H9 (cell line): ENCODE measurements at regions not wholly inside any gene's neighbourhood (a gene's known extent, or its start where the extent isn't known, plus 50 kb on each side); places are given as distances from the start of the nearest gene placed in this dataset.

Source experiments
- DNase-seq: peaks from one replicate; pipeline ENCODE4 v3.0.0-alpha.2; 2017
- H2AFZ ChIP-seq: one replicate; pipeline ENCODE4 v1.6.1; 2013; ENCODE audit warnings: mild to moderate bottlenecking, low read length, control low read depth, moderate library complexity
- H2AK5ac ChIP-seq: 2 replicates; pipeline ENCODE4 v1.6.1; 2013; ENCODE audit warnings: low read length, control low read depth, mixed read lengths; ENCODE audit not compliant: insufficient read length
- H2BK120ac ChIP-seq: one replicate; pipeline ENCODE4 v1.6.1; 2013; ENCODE audit warnings: low read depth, mild to moderate bottlenecking, low read length, control low read depth, inconsistent platforms; ENCODE audit not compliant: poor library complexity, severe bottlenecking
- H2BK12ac ChIP-seq: 2 replicates; pipeline ENCODE4 v1.6.1; 2013; ENCODE audit warnings: low read length, control low read depth, mixed read lengths, low read depth; ENCODE audit not compliant: insufficient read length
- H2BK15ac ChIP-seq: 2 replicates; pipeline ENCODE4 v1.6.1; 2013; ENCODE audit warnings: low read depth, low read length, control low read depth
- H2BK20ac ChIP-seq: one replicate; pipeline ENCODE4 v1.6.1; 2013; ENCODE audit warnings: low read depth, mild to moderate bottlenecking, low read length, control low read depth, inconsistent platforms; ENCODE audit not compliant: poor library complexity, severe bottlenecking
- H2BK5ac ChIP-seq: 2 replicates; pipeline ENCODE4 v1.6.1; 2013; ENCODE audit warnings: low read length, control low read depth, mixed read lengths; ENCODE audit not compliant: insufficient read length
- H3K14ac ChIP-seq: 2 replicates; pipeline ENCODE4 v1.6.1; 2013; ENCODE audit warnings: low read length, control low read depth; ENCODE audit not compliant: insufficient read depth
- H3K18ac ChIP-seq: 2 replicates; pipeline ENCODE4 v1.6.1; 2013; ENCODE audit warnings: low read depth, mild to moderate bottlenecking, mixed read lengths, low read length, control low read depth; ENCODE audit not compliant: insufficient read length
- H3K23ac ChIP-seq: 2 replicates; pipeline ENCODE4 v1.6.1; 2013; ENCODE audit warnings: low read length, control low read depth, mixed read lengths, low read depth; ENCODE audit not compliant: insufficient read length
- H3K23me2 ChIP-seq: 2 replicates; pipeline ENCODE4 v1.6.1; 2013; ENCODE audit warnings: low read depth, mild to moderate bottlenecking, mixed read lengths, low read length, control low read depth; ENCODE audit not compliant: insufficient read length, poor library complexity, severe bottlenecking
- H3K27ac ChIP-seq: 2 replicates; pipeline ENCODE4 v1.5.1; 2013; ENCODE audit warnings: low read length, control low read depth, mixed read lengths, low read depth; ENCODE audit not compliant: insufficient read length
- H3K27me3 ChIP-seq: 2 replicates; pipeline ENCODE4 v1.6.1; 2013; ENCODE audit warnings: low read length, control low read depth, inconsistent platforms; ENCODE audit not compliant: insufficient read depth
- H3K4ac ChIP-seq: 2 replicates; pipeline ENCODE4 v1.6.1; 2013; ENCODE audit warnings: low read depth, mild to moderate bottlenecking, control low read depth, inconsistent platforms, low read length, moderate library complexity
- H3K4me1 ChIP-seq: 2 replicates; pipeline ENCODE4 v1.6.1; 2013; ENCODE audit warnings: low read length, control low read depth, inconsistent platforms; ENCODE audit not compliant: insufficient read depth
- H3K4me2 ChIP-seq: 2 replicates; pipeline ENCODE4 v1.6.1; 2013; ENCODE audit warnings: low read length, control low read depth, mixed read lengths; ENCODE audit not compliant: insufficient read length, insufficient read depth
- H3K56ac ChIP-seq: 2 replicates; pipeline ENCODE4 v1.6.1; 2013; ENCODE audit warnings: low read depth, mild to moderate bottlenecking, mixed read lengths, low read length, control low read depth; ENCODE audit not compliant: insufficient read length
- H3K79me1 ChIP-seq: 2 replicates; pipeline ENCODE4 v1.6.1; 2013; ENCODE audit warnings: low read depth, mild to moderate bottlenecking, moderate library complexity, low read length, control low read depth, inconsistent platforms; ENCODE audit not compliant: insufficient read depth, poor library complexity, severe bottlenecking
- H3K79me2 ChIP-seq: 2 replicates; pipeline ENCODE4 v1.6.1; 2013; ENCODE audit warnings: low read length, control low read depth, inconsistent platforms; ENCODE audit not compliant: insufficient read depth
- H3K9ac ChIP-seq: 2 replicates; pipeline ENCODE4 v1.6.1; 2013; ENCODE audit warnings: low read length, control low read depth, mixed read lengths; ENCODE audit not compliant: insufficient read length; ENCODE audit errors: extremely low read depth
- H3K9me3 ChIP-seq: one replicate; pipeline ENCODE4 v1.6.1; 2013; ENCODE audit warnings: low read depth, low read length, inconsistent platforms; ENCODE audit not compliant: control insufficient read depth
- H3T11ph ChIP-seq: one replicate; pipeline ENCODE4 v1.6.1; 2013; ENCODE audit warnings: mild to moderate bottlenecking, low read length, control low read depth, inconsistent platforms
- H4K20me1 ChIP-seq: one replicate; pipeline ENCODE4 v1.6.1; 2013; ENCODE audit not compliant: control insufficient read depth, insufficient read length, insufficient read depth
- H4K5ac ChIP-seq: 2 replicates; pipeline ENCODE4 v1.6.1; 2013; ENCODE audit warnings: low read depth, mild to moderate bottlenecking, mixed read lengths, low read length, control low read depth; ENCODE audit not compliant: insufficient read length
- H4K8ac ChIP-seq: replicated peaks from 2 replicates; pipeline ENCODE4 v1.6.1; 2013; ENCODE audit warnings: low read length, control low read depth, mixed read lengths, low read depth; ENCODE audit not compliant: insufficient read length
- H4K91ac ChIP-seq: 2 replicates; pipeline ENCODE4 v1.6.1; 2013; ENCODE audit warnings: low read depth, mild to moderate bottlenecking, moderate library complexity, mixed read lengths, low read length, control low read depth; ENCODE audit not compliant: insufficient read length
- H3K27ac Mint-ChIP-seq, 3 experiments: 2 replicates in 2 of 3; 3 replicates in 1 of 3; pipeline ENCODE4 v1.8.0; 2020 to 2021; ENCODE audit warnings: mixed read lengths in 3 of 3, mild to moderate bottlenecking in 1 of 3, moderate library complexity in 1 of 3
- H3K27me3 Mint-ChIP-seq: 2 replicates; pipeline ENCODE4 v1.8.0; 2021; ENCODE audit warnings: low read depth, mild to moderate bottlenecking, moderate library complexity, mixed read lengths
- H3K36me3 Mint-ChIP-seq, 3 experiments: 2 replicates in 2 of 3; 3 replicates in 1 of 3; pipeline ENCODE4 v1.8.0; 2020 to 2021; ENCODE audit warnings: low read depth in 3 of 3, mixed read lengths in 3 of 3; ENCODE audit not compliant: insufficient read depth in 1 of 3
- H3K4me1 Mint-ChIP-seq, 2 experiments: 2 replicates each; pipeline ENCODE4 v1.8.0; 2020; ENCODE audit warnings: mixed read lengths in 2 of 2
- H3K4me3 Mint-ChIP-seq, 2 experiments: 2 replicates in 1 of 2; 3 replicates in 1 of 2; pipeline ENCODE4 v1.8.0; 2020 to 2021; ENCODE audit warnings: mild to moderate bottlenecking in 2 of 2, mixed read lengths in 2 of 2, moderate library complexity in 1 of 2
- H3K9me3 Mint-ChIP-seq, 2 experiments: 2 replicates in 1 of 2; 3 replicates in 1 of 2; pipeline ENCODE4 v1.8.0; 2020; ENCODE audit warnings: mild to moderate bottlenecking in 2 of 2, mixed read lengths in 2 of 2, moderate library complexity in 1 of 2
- CTCF ChIP-seq: fragments of 200-600 bp; sonication (generic); conservative IDR thresholded peaks from 3 replicates; pipeline ENCODE4 v1.8.0; 2021; ENCODE audit warnings: antibody characterized with exemption, mild to moderate bottlenecking
- WGBS: extraction: QIAGEN DNeasy Blood & Tissue Kit; methylation state at CpG from one replicate; pipeline ENCODE4 v1.1.7; 2013; ENCODE audit warnings: missing lambda C conversion rate, low lambda C conversion rate, mixed read lengths; ENCODE audit not compliant: insufficient read length; ENCODE audit errors: extremely low coverage; 5-methylcytosine and 5-hydroxymethylcytosine counted together

GRCh38 chr17:27396045-27396444 lies 60.2 kb upstream of the KSR1 start:
- peaks cover 6% of the 10 kb centered on the region for H3K27me3 Mint-ChIP-seq

More at GRCh38 chr17:27396045-27396444, 60.2 kb upstream of the KSR1 start:
- H4K8ac ChIP-seq: no peak overlapping the region
- Mint-ChIP-seq H3K9me3 (no peaks in the 10 kb centered on the region; a peak in 1 of 5 replicates), H3K4me1 (no peaks in the 10 kb centered on the region), H3K27ac (no peak overlapping the region), H3K4me3 (no peak overlapping the region), H3K36me3 (no peaks in the 10 kb centered on the region)
- no peaks in the 10 kb centered on the region for H3K79me2 ChIP-seq
- H3K18ac ChIP-seq: no peak overlapping the region
- H3K79me1 ChIP-seq: no peaks in the 10 kb centered on the region
- H3K56ac ChIP-seq: no peak overlapping the region
- DNase-seq: no peak
- no peaks in the 10 kb centered on the region for H4K20me1 ChIP-seq
- no peak overlapping the region for H3K9ac ChIP-seq
- H3K14ac ChIP-seq: no peak overlapping the region
- H3K23me2 ChIP-seq: no peaks in the 10 kb centered on the region
- no peak overlapping the region for H3K4ac ChIP-seq
- H2BK20ac ChIP-seq: no peak overlapping the region
- no peak for TF ChIP-seq CTCF
- no peak overlapping the region for H2BK12ac ChIP-seq
- H2BK120ac ChIP-seq: no peak overlapping the region
- H3K27ac ChIP-seq: no peak overlapping the region
- H2AK5ac ChIP-seq: no peak overlapping the region
- no peaks in the 10 kb centered on the region for H3K9me3 ChIP-seq
- no peaks in the 10 kb centered on the region for H3K27me3 ChIP-seq
- H3K4me1 ChIP-seq: no peaks in the 10 kb centered on the region
- no peak overlapping the region for H4K5ac ChIP-seq
- WGBS: no CpG with 5 or more reads among the region's 1 CpG
- no peak overlapping the region for H3T11ph ChIP-seq
- no peak overlapping the region for H2BK15ac ChIP-seq
- no peak overlapping the region for H4K91ac ChIP-seq
- H3K4me2 ChIP-seq: no peak overlapping the region
- H2BK5ac ChIP-seq: no peak overlapping the region
- H2AFZ ChIP-seq: no peak overlapping the region
- no peak overlapping the region for H3K23ac ChIP-seq
